ENCODE measurements at regions not wholly inside any gene's neighbourhood (a gene's known extent, or its start where the extent isn't known, plus 50 kb on each side); places are given as distances from the start of the nearest gene placed in this dataset.

- no peak for TF ChIP-seq CTCF (IDR thresholded peaks at IDR 0.05; ENCODE audit: low read depth, low read length, missing control alignments)
- in situ Hi-C loops (cut with HindIII; ENCODE audit: low pct_ligation_motif_present, low sequenced_read_pairs): no loop called here
- no peaks in the 10 kb centered on the region for H3K36me3 ChIP-seq (replicated peaks)
Observed at GRCh38 chr7:46723742-46724141, 802.7 kb upstream of the IGFBP3 start.

GRCh38 chr7:46723003-46723402, 801.9 kb upstream of the IGFBP3 start:
- no peak overlapping the region for H3K27ac ChIP-seq
- no peaks in the 10 kb centered on the region for H3K36me3 ChIP-seq (replicated peaks)
- no peaks in the 10 kb centered on the region for H3K27me3 ChIP-seq (replicated peaks)
- no peak for DNase-seq
- TF ChIP-seq CTCF (IDR thresholded peaks at IDR 0.05; ENCODE audit: low read depth, low read length, missing control alignments): no peak
- in situ Hi-C loops (cut with HindIII; ENCODE audit: low pct_ligation_motif_present, low sequenced_read_pairs): no loop called here
- H3K4me3 ChIP-seq (ENCODE audit: low read depth, low read length): no peak overlapping the region

More at GRCh38 chr7:46723742-46724141, 802.7 kb upstream of the IGFBP3 start:
- no peak for DNase-seq
- Histone ChIP-seq H3K27me3 (replicated peaks) (no peaks in the 10 kb centered on the region), H3K27ac (no peak overlapping the region), H3K4me3 (ENCODE audit: low read depth, low read length) (no peak overlapping the region)

- no peak for DNase-seq
- H3K27me3 ChIP-seq (replicated peaks): no peaks in the 10 kb centered on the region
- in situ Hi-C loops (cut with HindIII; ENCODE audit: low pct_ligation_motif_present, low sequenced_read_pairs): no loop called here
Observed at GRCh38 chr7:46720761-46721160, 799.7 kb upstream of the IGFBP3 start.

GRCh38 chr7:46719616-46720015, 798.5 kb upstream of the IGFBP3 start:
- Histone ChIP-seq H3K36me3 (replicated peaks) (no peaks in the 10 kb centered on the region), H3K4me3 (ENCODE audit: low read depth, low read length) (no peak overlapping the region), H3K27me3 (replicated peaks) (no peaks in the 10 kb centered on the region), H3K27ac (no peak overlapping the region)
- in situ Hi-C loops (cut with HindIII; ENCODE audit: low pct_ligation_motif_present, low sequenced_read_pairs): no loop called here
- DNase-seq: no peak
- TF ChIP-seq CTCF (IDR thresholded peaks at IDR 0.05; ENCODE audit: low read depth, low read length, missing control alignments): no peak

More at GRCh38 chr7:46720761-46721160, 799.7 kb upstream of the IGFBP3 start:
- no peak overlapping the region for H3K4me3 ChIP-seq (ENCODE audit: low read depth, low read length)
- no peaks in the 10 kb centered on the region for H3K36me3 ChIP-seq (replicated peaks)
- no peak overlapping the region for H3K27ac ChIP-seq
- no peak for TF ChIP-seq CTCF (IDR thresholded peaks at IDR 0.05; ENCODE audit: low read depth, low read length, missing control alignments)

- no peak overlapping the region for H3K27ac ChIP-seq
- in situ Hi-C loops (cut with HindIII; ENCODE audit: low pct_ligation_motif_present, low sequenced_read_pairs): no loop called here
Observed at GRCh38 chr7:46716926-46717325, 795.9 kb upstream of the IGFBP3 start.

More at GRCh38 chr7:46716926-46717325, 795.9 kb upstream of the IGFBP3 start:
- Histone ChIP-seq H3K36me3 (replicated peaks) (no peaks in the 10 kb centered on the region), H3K27me3 (replicated peaks) (no peaks in the 10 kb centered on the region), H3K4me3 (ENCODE audit: low read depth, low read length) (no peak overlapping the region)
- no peak for TF ChIP-seq CTCF (IDR thresholded peaks at IDR 0.05; ENCODE audit: low read depth, low read length, missing control alignments)
- DNase-seq: no peak

Data from brain microvascular endothelial cell (primary cell).